ENCODE measurements at regions not wholly inside any gene's neighbourhood (a gene's known extent, or its start where the extent isn't known, plus 50 kb on each side); places are given as distances from the start of the nearest gene placed in this dataset.

GRCh38 chr7:155971180-155971770 is 159.0 kb upstream of the SHH start:
- Histone ChIP-seq H3K4me1 (no peaks in the 10 kb centered on the region), H3K27ac (no peak overlapping the region), H3K4me3 (no peak overlapping the region), H3K27me3 (peaks cover 25% of the 10 kb centered on the region), H3K36me3 (no peaks in the 10 kb centered on the region), H3K9me3 (no peaks in the 10 kb centered on the region)
- ATAC-seq: no peak
- 47 to 74% methylated on average over 3 to 14 of the region's 15 CpGs for WGBS, 2 donors (ENCODE audit: low coverage in 1 of 2)
- no peak for TF ChIP-seq EP300 (IDR thresholded peaks at IDR 0.05)
- no peak for TF ChIP-seq POLR2AphosphoS5 (IDR thresholded peaks at IDR 0.05)
- TF ChIP-seq POLR2A (IDR thresholded peaks at IDR 0.05): no peak

DNA sequence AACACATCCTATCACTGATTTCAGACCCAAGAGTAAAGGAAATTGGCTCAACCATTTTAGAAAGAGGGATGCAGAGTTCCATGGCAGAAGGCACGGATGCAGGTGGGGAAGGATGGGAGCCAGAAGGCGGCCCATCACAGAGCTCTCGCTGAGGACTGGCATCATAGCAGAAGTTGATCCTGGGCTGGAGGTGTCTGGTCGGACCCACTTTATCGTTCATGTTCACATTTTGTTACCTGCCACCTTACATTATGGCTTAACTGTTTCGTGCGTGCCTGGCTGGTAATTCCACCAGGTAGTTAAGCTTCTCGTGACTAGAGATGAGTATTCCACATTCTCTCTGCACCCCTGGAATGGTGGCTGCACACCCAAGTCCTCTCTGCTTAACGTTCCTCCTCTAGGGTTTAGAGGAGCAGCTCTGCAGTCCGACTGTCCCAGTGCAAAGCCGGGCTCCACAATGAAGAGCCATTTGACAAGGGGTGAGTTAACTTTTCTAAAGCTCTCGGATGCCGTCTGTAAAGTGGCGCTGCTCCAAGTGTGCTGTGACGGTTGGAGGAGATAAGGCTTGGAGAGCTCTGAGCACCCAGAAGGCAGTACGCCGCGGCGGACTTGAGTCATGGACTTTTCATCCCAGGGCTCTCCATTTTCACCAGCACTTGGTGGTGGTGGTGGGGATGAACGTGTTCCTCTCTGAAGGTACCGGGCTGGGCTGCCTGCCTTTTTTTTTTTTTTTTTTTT is 157.1 kb upstream of the SHH start:
- ATAC-seq: no peak

GRCh38 chr7:155965010-155965409 is 152.7 kb upstream of the SHH start:
- TF ChIP-seq EP300 (IDR thresholded peaks at IDR 0.05) (no peak), POLR2AphosphoS5 (IDR thresholded peaks at IDR 0.05) (no peak), POLR2A (IDR thresholded peaks at IDR 0.05) (no peak)
- TF ChIP-seq, protein P1, sequence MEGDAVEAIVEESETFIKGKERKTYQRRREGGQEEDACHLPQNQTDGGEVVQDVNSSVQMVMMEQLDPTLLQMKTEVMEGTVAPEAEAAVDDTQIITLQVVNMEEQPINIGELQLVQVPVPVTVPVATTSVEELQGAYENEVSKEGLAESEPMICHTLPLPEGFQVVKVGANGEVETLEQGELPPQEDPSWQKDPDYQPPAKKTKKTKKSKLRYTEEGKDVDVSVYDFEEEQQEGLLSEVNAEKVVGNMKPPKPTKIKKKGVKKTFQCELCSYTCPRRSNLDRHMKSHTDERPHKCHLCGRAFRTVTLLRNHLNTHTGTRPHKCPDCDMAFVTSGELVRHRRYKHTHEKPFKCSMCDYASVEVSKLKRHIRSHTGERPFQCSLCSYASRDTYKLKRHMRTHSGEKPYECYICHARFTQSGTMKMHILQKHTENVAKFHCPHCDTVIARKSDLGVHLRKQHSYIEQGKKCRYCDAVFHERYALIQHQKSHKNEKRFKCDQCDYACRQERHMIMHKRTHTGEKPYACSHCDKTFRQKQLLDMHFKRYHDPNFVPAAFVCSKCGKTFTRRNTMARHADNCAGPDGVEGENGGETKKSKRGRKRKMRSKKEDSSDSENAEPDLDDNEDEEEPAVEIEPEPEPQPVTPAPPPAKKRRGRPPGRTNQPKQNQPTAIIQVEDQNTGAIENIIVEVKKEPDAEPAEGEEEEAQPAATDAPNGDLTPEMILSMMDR (IDR thresholded peaks at IDR 0.05): no peak
- H3K27me3 ChIP-seq: peaks cover 15% of the 10 kb centered on the region
- no peaks in the 10 kb centered on the region for H3K36me3 ChIP-seq
- ATAC-seq: no peak
- H3K4me1 ChIP-seq: no peaks in the 10 kb centered on the region
- no peaks in the 10 kb centered on the region for H3K9me3 ChIP-seq
- no peak overlapping the region for H3K4me3 ChIP-seq
- 90 to 100% methylated on average over 1 to 2 of the region's 7 CpGs for WGBS, 2 donors (ENCODE audit: low coverage in 1 of 2)
- no peak overlapping the region for H3K27ac ChIP-seq

More for the DNA sequence above, 157.1 kb upstream of the SHH start:
- 70 to 82% methylated on average over 9 to 15 of the region's 21 CpGs for WGBS, 2 donors (ENCODE audit: low coverage in 1 of 2)
- Histone ChIP-seq H3K4me1 (no peaks in the 10 kb centered on the region), H3K4me3 (no peak overlapping the region), H3K9me3 (no peaks in the 10 kb centered on the region), H3K36me3 (no peaks in the 10 kb centered on the region), H3K27me3 (peaks cover 17% of the 10 kb centered on the region), H3K27ac (no peak overlapping the region)
- TF ChIP-seq EP300 (IDR thresholded peaks at IDR 0.05): no peak
- TF ChIP-seq POLR2AphosphoS5 (IDR thresholded peaks at IDR 0.05): no peak
- no peak for TF ChIP-seq POLR2A (IDR thresholded peaks at IDR 0.05)
- TF ChIP-seq, protein P1 (IDR thresholded peaks at IDR 0.05): no peak

GRCh38 chr7:155964543-155964942 is 152.3 kb upstream of the SHH start:
- no peak overlapping the region for H3K4me3 ChIP-seq
- no peak for ATAC-seq
- 80 to 88% methylated on average over 1 to 5 of the region's 9 CpGs for WGBS, 2 donors (ENCODE audit: low coverage in 1 of 2)

GRCh38 chr7:155963771-155964195 is 151.5 kb upstream of the SHH start:
- Histone ChIP-seq H3K9me3 (no peaks in the 10 kb centered on the region), H3K36me3 (no peaks in the 10 kb centered on the region), H3K4me1 (no peaks in the 10 kb centered on the region), H3K27ac (no peak overlapping the region), H3K27me3 (peaks cover 10% of the 10 kb centered on the region), H3K4me3 (no peak overlapping the region)
- TF ChIP-seq POLR2AphosphoS5 (IDR thresholded peaks at IDR 0.05) (no peak), POLR2A (IDR thresholded peaks at IDR 0.05) (no peak), EP300 (IDR thresholded peaks at IDR 0.05) (no peak)
- TF ChIP-seq, protein P1 (IDR thresholded peaks at IDR 0.05): no peak
- ATAC-seq: no peak
- WGBS, 2 donors (ENCODE audit: low coverage in 1 of 2): 71 to 90% methylated on average over 2 to 9 of the region's 12 CpGs

More at GRCh38 chr7:155964543-155964942, 152.3 kb upstream of the SHH start:
- no peak overlapping the region for H3K27ac ChIP-seq
- no peaks in the 10 kb centered on the region for H3K9me3 ChIP-seq
- no peaks in the 10 kb centered on the region for H3K36me3 ChIP-seq
- peaks cover 16% of the 10 kb centered on the region for H3K27me3 ChIP-seq
- TF ChIP-seq POLR2A (IDR thresholded peaks at IDR 0.05): no peak
- TF ChIP-seq, protein P1 (IDR thresholded peaks at IDR 0.05): no peak
- H3K4me1 ChIP-seq: no peaks in the 10 kb centered on the region
